Testis (tissue), 2 donors: ENCODE measurements at regions not wholly inside any gene's neighbourhood (a gene's known extent, or its start where the extent isn't known, plus 50 kb on each side); places are given as distances from the start of the nearest gene placed in this dataset.

Experiments used
- DNase-seq: peaks from one replicate; pipeline ENCODE4 v3.0.0-alpha.2; 2019
- H3K27ac ChIP-seq, 2 donors: fragments of 200-600 bp; sonication (generic); one replicate each; pipeline ENCODE4 v1.5.1; 2019
- H3K27me3 ChIP-seq: fragments of 200-600 bp; sonication (generic); one replicate; pipeline ENCODE4 v1.5.1; 2019
- H3K36me3 ChIP-seq: fragments of 200-600 bp; sonication (generic); one replicate; pipeline ENCODE4 v1.5.1; 2017; ENCODE audit warnings: low read depth; ENCODE audit errors: missing control alignments
- H3K4me1 ChIP-seq: fragments of 200-600 bp; sonication (generic); one replicate; pipeline ENCODE4 v1.5.1; 2019
- H3K4me3 ChIP-seq, 2 donors: fragments of 200-600 bp; sonication (generic); one replicate each; pipeline ENCODE4 v1.5.1; 2017 to 2019
- H3K9me3 ChIP-seq: fragments of 200-600 bp; sonication (generic); one replicate; pipeline ENCODE4 v1.5.1; 2017
- POLR2A ChIP-seq: fragments of 450-650 bp; IDR thresholded peaks from one replicate; pipeline ENCODE4 v1.6.1; 2017; ENCODE audit warnings: antibody characterized with exemption, mild to moderate bottlenecking, moderate library complexity
- WGBS, 2 donors: methylation state at CpG; one replicate each; pipeline ENCODE4 v1.1.5; 2018; 5-methylcytosine and 5-hydroxymethylcytosine counted together
- intact Hi-C: fragments of 100-400 bp; cut with DNase I; formaldehyde crosslinking; loops from one replicate; pipeline ENCODE4 v1.15.1; 2023; ENCODE audit warnings: low total_unique reads
- TF ChIP-seq, protein P1 (sequence below), 3 experiments: fragments of 450-650 bp in 2 of 3; fragments of 200-600 bp in 1 of 3; sonication (generic) in 1 of 3; IDR thresholded peaks; one replicate each; pipeline ENCODE4 v1.5.1; 2016 to 2019; ENCODE audit warnings: antibody characterized with exemption in 3 of 3, mild to moderate bottlenecking in 2 of 3, moderate library complexity in 1 of 3

GRCh38 chr9:19994296-19994695 is 205.5 kb upstream of the SLC24A2 start:
- intact Hi-C loops: no loop called here
- 90 to 100% methylated on average over 2 of the region's 2 CpGs for WGBS, 2 donors
- no peak for DNase-seq

DNA sequence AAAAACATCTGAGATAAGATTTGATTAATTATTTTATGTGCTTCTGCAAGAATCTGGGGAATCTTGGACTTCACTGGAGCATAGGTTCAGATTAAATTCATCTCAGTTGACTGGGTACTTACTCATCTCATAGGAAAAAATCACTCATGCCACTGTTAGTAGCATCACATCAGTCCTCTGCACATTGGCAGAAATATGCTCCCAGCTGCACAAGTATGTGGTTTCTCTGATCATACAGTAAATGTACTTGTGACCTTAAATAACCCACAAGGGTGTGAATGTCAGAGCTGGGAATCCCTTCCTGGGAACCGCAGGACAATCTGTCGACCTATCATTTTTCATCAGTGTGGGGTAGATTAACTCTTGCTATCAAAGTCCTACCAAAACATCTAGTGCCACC is 203.7 kb upstream of the SLC24A2 start:
- H3K4me1 ChIP-seq: no peaks in the 10 kb centered on the region
- no peak for DNase-seq
- intact Hi-C loops: no loop called here
- H3K9me3 ChIP-seq: no peaks in the 10 kb centered on the region
- H3K36me3 ChIP-seq: no peaks in the 10 kb centered on the region
- no peak for TF ChIP-seq POLR2A
- TF ChIP-seq, protein P1, sequence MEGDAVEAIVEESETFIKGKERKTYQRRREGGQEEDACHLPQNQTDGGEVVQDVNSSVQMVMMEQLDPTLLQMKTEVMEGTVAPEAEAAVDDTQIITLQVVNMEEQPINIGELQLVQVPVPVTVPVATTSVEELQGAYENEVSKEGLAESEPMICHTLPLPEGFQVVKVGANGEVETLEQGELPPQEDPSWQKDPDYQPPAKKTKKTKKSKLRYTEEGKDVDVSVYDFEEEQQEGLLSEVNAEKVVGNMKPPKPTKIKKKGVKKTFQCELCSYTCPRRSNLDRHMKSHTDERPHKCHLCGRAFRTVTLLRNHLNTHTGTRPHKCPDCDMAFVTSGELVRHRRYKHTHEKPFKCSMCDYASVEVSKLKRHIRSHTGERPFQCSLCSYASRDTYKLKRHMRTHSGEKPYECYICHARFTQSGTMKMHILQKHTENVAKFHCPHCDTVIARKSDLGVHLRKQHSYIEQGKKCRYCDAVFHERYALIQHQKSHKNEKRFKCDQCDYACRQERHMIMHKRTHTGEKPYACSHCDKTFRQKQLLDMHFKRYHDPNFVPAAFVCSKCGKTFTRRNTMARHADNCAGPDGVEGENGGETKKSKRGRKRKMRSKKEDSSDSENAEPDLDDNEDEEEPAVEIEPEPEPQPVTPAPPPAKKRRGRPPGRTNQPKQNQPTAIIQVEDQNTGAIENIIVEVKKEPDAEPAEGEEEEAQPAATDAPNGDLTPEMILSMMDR (IDR thresholded peaks at IDR 0.05): no peak
- no peak overlapping the region for H3K27ac ChIP-seq
- no peaks in the 10 kb centered on the region for H3K27me3 ChIP-seq
- WGBS, 2 donors: 62 to 88% methylated on average over 2 of the region's 2 CpGs
- no peak overlapping the region for H3K4me3 ChIP-seq

More at GRCh38 chr9:19994296-19994695, 205.5 kb upstream of the SLC24A2 start:
- TF ChIP-seq, protein P1 (IDR thresholded peaks at IDR 0.05): no peak
- TF ChIP-seq POLR2A: no peak
- Histone ChIP-seq H3K27ac (no peak overlapping the region), H3K4me3 (no peak overlapping the region), H3K9me3 (no peaks in the 10 kb centered on the region), H3K27me3 (no peaks in the 10 kb centered on the region), H3K36me3 (no peaks in the 10 kb centered on the region), H3K4me1 (no peaks in the 10 kb centered on the region)

DNA sequence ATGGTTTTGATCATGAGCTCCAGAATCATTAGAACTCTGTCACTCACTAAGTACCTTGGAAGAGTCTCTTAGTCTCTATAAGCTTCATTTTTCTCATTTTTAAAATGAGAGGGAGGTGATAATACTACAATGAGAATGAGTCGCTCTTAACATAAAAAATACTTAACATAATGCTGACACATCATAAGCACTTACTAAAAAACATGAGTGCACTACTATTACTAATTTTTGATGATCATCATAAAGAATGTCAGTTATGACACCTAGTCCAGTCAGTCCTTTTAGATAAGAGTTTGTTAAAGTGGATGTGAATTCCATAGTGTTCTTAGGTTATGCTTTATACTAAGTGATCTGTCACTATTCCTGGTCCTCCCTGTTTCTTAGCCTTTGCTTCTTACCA is 200.4 kb upstream of the SLC24A2 start:
- no peak overlapping the region for H3K4me3 ChIP-seq
- no peaks in the 10 kb centered on the region for H3K9me3 ChIP-seq
- no peak overlapping the region for H3K27ac ChIP-seq
- 85 to 95% methylated on average over 1 of the region's 1 CpG for WGBS, 2 donors
- H3K27me3 ChIP-seq: no peaks in the 10 kb centered on the region
- H3K36me3 ChIP-seq: no peaks in the 10 kb centered on the region
- intact Hi-C loops: no loop called here
- no peaks in the 10 kb centered on the region for H3K4me1 ChIP-seq
- TF ChIP-seq, protein P1 (IDR thresholded peaks at IDR 0.05): no peak
- no peak for TF ChIP-seq POLR2A
- DNase-seq: no peak

DNA sequence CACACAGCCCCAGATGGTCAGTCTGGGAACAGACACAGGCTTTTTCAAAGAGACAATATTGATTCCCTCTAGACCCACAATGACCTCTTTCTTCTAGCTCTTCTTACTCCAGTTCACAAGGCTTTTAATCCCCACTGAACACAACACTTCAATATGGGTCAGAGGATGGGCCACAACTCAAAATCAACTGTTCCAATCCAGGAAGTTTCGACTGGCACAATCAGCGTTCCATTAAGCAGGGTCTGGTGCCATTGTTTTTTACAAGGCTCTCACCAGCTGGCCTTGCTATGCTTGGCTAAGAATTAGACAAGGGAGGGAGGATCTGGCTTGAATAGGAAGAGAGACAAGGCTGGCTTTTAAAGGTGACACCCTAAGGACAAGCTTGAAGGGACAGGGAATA is 199.4 kb upstream of the SLC24A2 start:
- Histone ChIP-seq H3K27me3 (no peaks in the 10 kb centered on the region), H3K9me3 (no peaks in the 10 kb centered on the region), H3K36me3 (no peaks in the 10 kb centered on the region), H3K27ac (no peak overlapping the region), H3K4me3 (no peak overlapping the region), H3K4me1 (no peaks in the 10 kb centered on the region)
- TF ChIP-seq, protein P1 (IDR thresholded peaks at IDR 0.05): no peak
- no peak for TF ChIP-seq POLR2A
- no peak for DNase-seq
- intact Hi-C loops: no loop called here
- 65 to 75% methylated on average over 2 of the region's 2 CpGs for WGBS, 2 donors

- H3K4me3 ChIP-seq: no peak overlapping the region
- TF ChIP-seq POLR2A: no peak
- TF ChIP-seq, protein P1 (IDR thresholded peaks at IDR 0.05): no peak
- intact Hi-C loops: no loop called here
- no peaks in the 10 kb centered on the region for H3K36me3 ChIP-seq
- no peaks in the 10 kb centered on the region for H3K9me3 ChIP-seq
- H3K4me1 ChIP-seq: no peaks in the 10 kb centered on the region
- whole genome bisulfite sequencing, 2 donors: 95 to 100% methylated on average over 1 of the region's 1 CpG
- no peaks in the 10 kb centered on the region for H3K27me3 ChIP-seq
- no peak overlapping the region for H3K27ac ChIP-seq
- no peak for DNase-seq
Observed at GRCh38 chr9:19985081-19985480, 196.2 kb upstream of the SLC24A2 start.
